Mesenchymal stem cell (in vitro differentiated cells and primary cell): ENCODE measurements at regions not wholly inside any gene's neighbourhood (a gene's known extent, or its start where the extent isn't known, plus 50 kb on each side); places are given as distances from the start of the nearest gene placed in this dataset.

Experiments used
- DNase-seq: peaks from one replicate; pipeline ENCODE4 v3.0.0-alpha.2; 2013
- H2AFZ ChIP-seq: one replicate; pipeline ENCODE4 v1.6.1; 2013; ENCODE audit warnings: low read depth, mild to moderate bottlenecking, control low read depth, inconsistent platforms, low read length, moderate library complexity
- H2AK5ac ChIP-seq: 2 replicates; pipeline ENCODE4 v1.6.1; 2013; ENCODE audit warnings: low read length, moderate library complexity, mild to moderate bottlenecking, inconsistent platforms; ENCODE audit not compliant: severe bottlenecking
- H2BK120ac ChIP-seq: one replicate; pipeline ENCODE4 v1.6.1; 2013; ENCODE audit warnings: low read depth, mild to moderate bottlenecking, inconsistent platforms, low read length, moderate library complexity
- H2BK12ac ChIP-seq, 2 experiments: one replicate each; pipeline ENCODE4 v1.6.1; 2013; ENCODE audit warnings: inconsistent platforms in 2 of 2, low read length in 2 of 2, mild to moderate bottlenecking in 2 of 2, moderate library complexity in 2 of 2, control low read depth in 1 of 2
- H2BK15ac ChIP-seq: one replicate; pipeline ENCODE4 v1.6.1; 2013; ENCODE audit warnings: mild to moderate bottlenecking, low read depth, inconsistent platforms; ENCODE audit not compliant: poor library complexity, severe bottlenecking
- H2BK5ac ChIP-seq: 2 replicates; pipeline ENCODE4 v1.6.1; 2013; ENCODE audit warnings: low read depth, mild to moderate bottlenecking, low read length, control low read depth, inconsistent platforms; ENCODE audit not compliant: poor library complexity, severe bottlenecking
- H3K14ac ChIP-seq, 2 experiments: one replicate each; pipeline ENCODE4 v1.6.1; 2013; ENCODE audit warnings: inconsistent platforms in 2 of 2, low read length in 2 of 2, control low read depth in 1 of 2, mild to moderate bottlenecking in 1 of 2, moderate library complexity in 1 of 2
- H3K18ac ChIP-seq, 2 experiments: one replicate each; pipeline ENCODE4 v1.6.1; 2013; ENCODE audit warnings: inconsistent platforms in 2 of 2, low read length in 2 of 2, control low read depth in 1 of 2, low read depth in 1 of 2, mild to moderate bottlenecking in 1 of 2
- H3K23ac ChIP-seq, 2 experiments: one replicate each; pipeline ENCODE4 v1.6.1; 2013; ENCODE audit warnings: inconsistent platforms in 2 of 2, low read length in 2 of 2, mild to moderate bottlenecking in 2 of 2, moderate library complexity in 2 of 2, control low read depth in 1 of 2
- H3K27ac ChIP-seq: 2 replicates; pipeline ENCODE4 v1.5.1; 2013; ENCODE audit warnings: mild to moderate bottlenecking, moderate library complexity, low read length, control low read depth, inconsistent platforms; ENCODE audit not compliant: poor library complexity, severe bottlenecking
- H3K27me3 ChIP-seq, 2 experiments: 2 replicates each; pipeline versions ENCODE4 v1.6.1 to v1.7.0; 2013; ENCODE audit warnings: low read length in 2 of 2, mild to moderate bottlenecking in 2 of 2, moderate library complexity in 2 of 2, control low read depth in 1 of 2, inconsistent platforms in 1 of 2; ENCODE audit not compliant: control insufficient read depth in 1 of 2, insufficient read depth in 1 of 2
- H3K36me3 ChIP-seq, 2 experiments: 2 replicates each; pipeline versions ENCODE4 v1.6.1 to v1.7.0; 2013; ENCODE audit warnings: low read length in 2 of 2, control low read depth in 1 of 2, inconsistent platforms in 1 of 2, low read depth in 1 of 2, mild to moderate bottlenecking in 1 of 2; ENCODE audit not compliant: insufficient read depth in 2 of 2, control insufficient read depth in 1 of 2
- H3K4ac ChIP-seq, 2 experiments: one replicate each; pipeline ENCODE4 v1.6.1; 2013; ENCODE audit warnings: inconsistent platforms in 2 of 2, low read length in 2 of 2, mild to moderate bottlenecking in 2 of 2, moderate library complexity in 2 of 2, control low read depth in 1 of 2, low read depth in 1 of 2
- H3K4me1 ChIP-seq: 2 replicates; pipeline ENCODE4 v1.6.1; 2013; ENCODE audit warnings: low read depth, low read length, control low read depth; ENCODE audit not compliant: control insufficient read depth, insufficient read depth
- H3K4me2 ChIP-seq: 2 replicates; pipeline ENCODE4 v1.6.1; 2013; ENCODE audit warnings: low read length, mild to moderate bottlenecking, inconsistent platforms; ENCODE audit not compliant: poor library complexity, severe bottlenecking
- H3K4me3 ChIP-seq, 2 experiments: 2 replicates each; pipeline versions ENCODE4 v1.5.1 to v1.7.0; 2013; ENCODE audit warnings: low read length in 2 of 2, mild to moderate bottlenecking in 2 of 2, control low read depth in 1 of 2, low read depth in 1 of 2; ENCODE audit not compliant: insufficient read depth in 1 of 2
- H3K79me1 ChIP-seq: replicated peaks from 2 replicates; pipeline ENCODE4 v1.6.1; 2013; ENCODE audit warnings: mild to moderate bottlenecking, control low read depth, low read length, inconsistent platforms; ENCODE audit not compliant: poor library complexity, severe bottlenecking
- H3K9ac ChIP-seq: 2 replicates; pipeline ENCODE4 v1.7.0; 2013; ENCODE audit warnings: mild to moderate bottlenecking, low read length, moderate library complexity
- H3K9me3 ChIP-seq: 2 replicates; pipeline ENCODE4 v1.7.0; 2013; ENCODE audit warnings: mild to moderate bottlenecking, low read length; ENCODE audit not compliant: control insufficient read depth
- H4K8ac ChIP-seq: one replicate; pipeline ENCODE4 v1.6.1; 2013; ENCODE audit warnings: inconsistent platforms, mild to moderate bottlenecking, low read length, moderate library complexity
- H4K91ac ChIP-seq: one replicate; pipeline ENCODE4 v1.6.1; 2013; ENCODE audit warnings: mild to moderate bottlenecking, low read length, inconsistent platforms
- WGBS: methylation state at CpG from one replicate; pipeline ENCODE4 v1.1.7; 2013; ENCODE audit warnings: mixed read lengths; 5-methylcytosine and 5-hydroxymethylcytosine counted together

DNA sequence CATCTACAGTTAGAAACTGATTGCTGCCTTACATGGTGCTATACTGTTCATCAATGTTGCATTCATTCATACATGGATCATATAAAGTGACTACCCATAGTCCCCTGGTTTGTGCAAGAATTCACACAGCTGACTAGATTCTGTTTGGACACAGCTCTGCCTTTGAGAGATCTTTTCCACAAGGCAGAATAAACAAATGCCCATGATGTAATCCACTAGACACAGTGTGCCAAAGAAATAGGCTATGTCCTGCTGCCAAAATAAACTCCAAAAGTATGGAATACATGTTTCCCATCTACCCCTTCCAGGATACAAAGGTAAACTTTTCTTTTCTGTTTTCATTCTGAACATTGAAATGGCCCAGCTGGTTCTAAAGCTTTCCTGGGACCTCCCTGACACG is 269.4 kb upstream of the CHAC2 start:
- Histone ChIP-seq H2AFZ (no peak overlapping the region), H2BK15ac (no peak overlapping the region), H2BK5ac (no peak overlapping the region), H3K27me3 (no peaks in the 10 kb centered on the region), H3K4me3 (no peak overlapping the region), H2BK12ac (no peak overlapping the region), H3K23ac (no peak overlapping the region), H3K9me3 (no peaks in the 10 kb centered on the region), H3K36me3 (no peaks in the 10 kb centered on the region), H3K4me2 (no peak overlapping the region), H3K79me1 (no peaks in the 10 kb centered on the region), H3K27ac (no peak overlapping the region), H3K14ac (no peak overlapping the region), H3K9ac (no peak overlapping the region), H2AK5ac (no peak overlapping the region), H4K91ac (no peak overlapping the region), H2BK120ac (no peak overlapping the region), H3K18ac (no peak overlapping the region), H3K4me1 (no peaks in the 10 kb centered on the region), H3K4ac (no peak overlapping the region), H4K8ac (no peak overlapping the region)
- peak; percentile 40 for DNase-seq
- WGBS: 70% methylated on average over 1 of the region's 1 CpG

DNA sequence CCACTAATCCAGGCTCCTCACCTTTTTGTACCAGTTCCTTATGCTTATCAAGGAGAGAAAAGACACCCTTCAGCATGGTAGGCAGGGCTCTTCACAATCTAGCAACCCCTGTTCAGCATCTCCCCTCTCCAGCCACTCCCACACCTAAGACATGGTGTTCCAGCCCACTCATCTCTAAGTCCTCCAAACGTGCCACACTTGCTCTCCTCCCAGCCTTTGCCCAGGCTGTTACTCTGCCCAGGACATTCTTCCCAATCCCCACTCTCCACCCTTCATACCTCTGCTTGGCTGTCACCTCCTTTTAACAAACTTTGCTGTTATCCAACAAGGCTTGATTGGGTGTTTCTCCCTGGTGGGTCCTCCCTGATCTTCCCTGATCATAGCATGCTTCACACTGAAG is 270.6 kb upstream of the CHAC2 start:
- H3K79me1 ChIP-seq: no peaks in the 10 kb centered on the region
- no peak overlapping the region for H2BK5ac ChIP-seq
- H3K18ac ChIP-seq: no peak overlapping the region
- no peaks in the 10 kb centered on the region for H3K27me3 ChIP-seq
- no peak overlapping the region for H2AFZ ChIP-seq
- no peak overlapping the region for H2BK120ac ChIP-seq
- H3K14ac ChIP-seq: peak overlapping the region in 1 of 2 experiments; percentile 77
- H4K91ac ChIP-seq: no peak overlapping the region
- H3K36me3 ChIP-seq: no peaks in the 10 kb centered on the region
- H2AK5ac ChIP-seq: no peak overlapping the region
- H3K27ac ChIP-seq: no peak overlapping the region
- no peak overlapping the region for H3K4ac ChIP-seq
- no peak overlapping the region for H3K4me3 ChIP-seq
- no peaks in the 10 kb centered on the region for H3K9me3 ChIP-seq
- DNase-seq: no peak
- 66% methylated on average over 1 of the region's 1 CpG for WGBS
- no peak overlapping the region for H3K9ac ChIP-seq
- H4K8ac ChIP-seq: no peak overlapping the region
- H3K4me1 ChIP-seq: no peaks in the 10 kb centered on the region
- H3K23ac ChIP-seq: no peak overlapping the region
- H3K4me2 ChIP-seq: no peak overlapping the region
- H2BK12ac ChIP-seq: no peak overlapping the region
- H2BK15ac ChIP-seq: no peak overlapping the region

DNA sequence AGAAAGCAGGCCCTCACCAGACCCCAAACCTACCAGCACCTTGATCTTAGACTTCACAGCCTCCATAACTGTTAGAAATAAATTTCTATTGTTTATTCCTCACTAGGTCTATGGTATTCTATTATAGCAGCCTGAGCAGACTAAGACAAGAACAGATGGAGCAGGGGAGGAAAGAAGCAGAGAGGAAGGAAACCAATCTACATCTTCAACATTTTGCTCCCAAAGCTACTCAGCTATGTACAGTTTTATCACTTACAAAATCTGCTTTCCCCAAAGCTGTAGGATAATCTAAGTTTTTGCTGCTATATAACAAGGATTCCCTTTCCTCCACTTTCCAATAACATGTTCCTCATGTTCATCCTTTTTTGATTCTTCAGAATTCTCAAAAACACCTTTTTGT is 274.4 kb upstream of the CHAC2 start:
- DNase-seq: no peak
- Histone ChIP-seq H3K4ac (no peak overlapping the region), H2AFZ (no peak overlapping the region), H3K9ac (no peak overlapping the region), H3K9me3 (no peaks in the 10 kb centered on the region), H3K4me1 (peaks cover 4% of the 10 kb centered on the region), H2BK15ac (no peak overlapping the region), H2BK120ac (no peak overlapping the region), H3K18ac (no peak overlapping the region), H3K4me3 (no peak overlapping the region), H3K36me3 (no peaks in the 10 kb centered on the region), H3K27me3 (no peaks in the 10 kb centered on the region), H3K27ac (no peak overlapping the region), H3K4me2 (no peak overlapping the region), H4K91ac (no peak overlapping the region), H4K8ac (no peak overlapping the region), H2BK12ac (no peak overlapping the region), H2AK5ac (no peak overlapping the region), H3K14ac (no peak overlapping the region), H3K23ac (no peak overlapping the region), H3K79me1 (no peaks in the 10 kb centered on the region), H2BK5ac (no peak overlapping the region)

DNA sequence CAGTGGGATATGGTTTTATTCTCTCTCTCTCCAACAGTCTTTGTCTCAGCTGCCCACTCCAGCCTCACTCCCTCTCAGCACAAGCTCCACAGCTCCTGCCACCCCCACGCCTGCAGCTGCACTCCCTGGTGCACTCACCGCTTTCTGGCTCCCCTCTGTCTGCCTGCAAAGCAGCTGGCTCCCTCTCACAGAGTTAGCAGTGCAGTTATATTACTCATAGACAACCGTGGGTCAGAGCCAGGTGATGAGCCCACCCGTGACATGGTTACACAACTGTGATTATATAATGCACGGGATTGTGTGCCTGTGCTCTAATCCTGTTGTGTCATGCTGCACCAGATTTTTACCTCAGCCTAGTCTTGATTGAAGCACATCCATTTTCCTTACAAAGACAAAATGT is 276.9 kb upstream of the CHAC2 start:
- no peak overlapping the region for H4K8ac ChIP-seq
- H3K9ac ChIP-seq: no peak overlapping the region
- H3K4me1 ChIP-seq: peaks cover 4% of the 10 kb centered on the region
- DNase-seq: peak; percentile 64
- no peak overlapping the region for H2BK15ac ChIP-seq
- no peak overlapping the region for H2AK5ac ChIP-seq
- 54% methylated on average over 5 of the region's 5 CpGs for WGBS
- no peak overlapping the region for H3K4me3 ChIP-seq
- no peaks in the 10 kb centered on the region for H3K9me3 ChIP-seq
- H3K14ac ChIP-seq: no peak overlapping the region
- H2BK12ac ChIP-seq: no peak overlapping the region
- no peak overlapping the region for H3K23ac ChIP-seq
- H2BK120ac ChIP-seq: no peak overlapping the region
- no peak overlapping the region for H3K4ac ChIP-seq
- H2AFZ ChIP-seq: no peak overlapping the region
- no peak overlapping the region for H4K91ac ChIP-seq
- no peak overlapping the region for H3K18ac ChIP-seq
- no peaks in the 10 kb centered on the region for H3K36me3 ChIP-seq
- no peak overlapping the region for H3K27ac ChIP-seq
- H2BK5ac ChIP-seq: no peak overlapping the region
- no peak overlapping the region for H3K4me2 ChIP-seq
- no peaks in the 10 kb centered on the region for H3K27me3 ChIP-seq
- H3K79me1 ChIP-seq: no peaks in the 10 kb centered on the region
